ENCODE measurements at regions not wholly inside any gene's neighbourhood (a gene's known extent, or its start where the extent isn't known, plus 50 kb on each side); places are given as distances from the start of the nearest gene placed in this dataset.

- TF ChIP-seq POLR2AphosphoS5 (IDR thresholded peaks at IDR 0.05; ENCODE audit: low read depth, low read length) (no peak), TAF1 (IDR thresholded peaks at IDR 0.05; ENCODE audit: borderline replicate concordance, low read depth, low read length) (no peak)
These were observed 722.1 kb downstream of the PCDH7 start for GRCh38 chr4:31442236-31442635.
